ENCODE measurements at regions not wholly inside any gene's neighbourhood (a gene's known extent, or its start where the extent isn't known, plus 50 kb on each side); places are given as distances from the start of the nearest gene placed in this dataset.

DNA sequence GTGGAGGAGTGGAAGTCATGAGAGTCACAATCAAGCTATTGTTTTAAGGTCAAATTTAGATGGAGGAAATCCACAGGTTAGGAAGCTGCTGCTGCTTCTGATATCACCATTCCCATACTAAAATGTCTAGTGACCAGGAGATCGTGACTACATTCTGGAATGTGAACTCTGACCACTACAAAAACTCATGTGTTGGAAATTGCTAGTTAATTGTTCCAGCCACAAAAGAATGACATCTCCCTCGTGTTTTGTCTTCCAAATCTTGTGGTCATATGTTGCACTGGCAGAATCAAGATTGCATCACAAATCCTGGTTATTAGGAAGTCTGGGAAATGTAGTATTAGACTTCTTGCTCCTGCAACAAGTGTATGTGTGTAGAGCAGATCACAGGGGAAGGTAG, 441.9 kb downstream of the CD109 start:
- 4 to 22% methylated on average over 1 to 2 of the region's 2 CpGs for WGBS, 2 donors (ENCODE audit: low coverage in 1 of 2)
- intact Hi-C loops (cut with DNase I; ENCODE audit: low total_unique reads): no loop called here

DNA sequence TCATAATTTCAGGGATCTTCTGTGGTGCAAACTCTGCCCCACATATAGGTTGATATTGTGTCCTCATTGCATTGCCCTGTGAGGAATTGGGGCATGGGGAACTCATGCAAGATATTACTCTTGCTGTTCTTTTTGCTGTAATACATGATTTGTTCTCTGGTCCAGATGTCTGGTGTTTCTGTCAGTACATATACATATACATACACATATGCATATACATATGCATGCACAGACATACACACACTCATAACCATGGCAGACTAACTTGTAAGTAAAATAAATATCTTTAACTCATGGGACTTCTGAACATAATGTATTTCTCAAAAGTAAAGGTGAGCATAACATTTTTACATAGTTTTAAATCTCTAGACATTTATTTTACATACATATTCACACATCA, 438.3 kb downstream of the CD109 start:
- H3K9me3 ChIP-seq: peaks cover 0 to 7% of the 10 kb centered on the region in 2 donors
- in situ Hi-C loops (cut with MboI; ENCODE audit: low pct_ligation_motif_present in 1 of 4, low pct_unique_long_range_greater_than_20kb in 1 of 4, low sequenced_read_pairs in 3 of 4) (no loop called here), intact Hi-C loops (cut with DNase I; ENCODE audit: low total_unique reads) (no loop called here)
- no peaks in the 10 kb centered on the region for H3K4me1 ChIP-seq
- no peaks in the 10 kb centered on the region for H3K27me3 ChIP-seq
- H3K36me3 ChIP-seq: no peaks in the 10 kb centered on the region
- H3K27ac ChIP-seq: no peak overlapping the region
- no peak for TF ChIP-seq POLR2A (IDR thresholded peaks at IDR 0.05)
- TF ChIP-seq EP300 (IDR thresholded peaks at IDR 0.05; ENCODE audit: low read depth): no peak
- DNase-seq: no peak
- H3K4me3 ChIP-seq: no peak overlapping the region

More for the DNA sequence above, 441.9 kb downstream of the CD109 start:
- H3K9me3 ChIP-seq: peaks cover 0 to 7% of the 10 kb centered on the region in 2 donors
- no peak overlapping the region for H3K4me3 ChIP-seq
- H3K27ac ChIP-seq: no peak overlapping the region
- in situ Hi-C loops (cut with MboI; ENCODE audit: low pct_ligation_motif_present in 1 of 4, low pct_unique_long_range_greater_than_20kb in 1 of 4, low sequenced_read_pairs in 3 of 4): no loop called here
- H3K27me3 ChIP-seq: no peaks in the 10 kb centered on the region
- no peaks in the 10 kb centered on the region for H3K36me3 ChIP-seq
- TF ChIP-seq POLR2A (IDR thresholded peaks at IDR 0.05): no peak
- no peak for TF ChIP-seq POLR2AphosphoS5 (IDR thresholded peaks at IDR 0.05)
- TF ChIP-seq, protein P1, sequence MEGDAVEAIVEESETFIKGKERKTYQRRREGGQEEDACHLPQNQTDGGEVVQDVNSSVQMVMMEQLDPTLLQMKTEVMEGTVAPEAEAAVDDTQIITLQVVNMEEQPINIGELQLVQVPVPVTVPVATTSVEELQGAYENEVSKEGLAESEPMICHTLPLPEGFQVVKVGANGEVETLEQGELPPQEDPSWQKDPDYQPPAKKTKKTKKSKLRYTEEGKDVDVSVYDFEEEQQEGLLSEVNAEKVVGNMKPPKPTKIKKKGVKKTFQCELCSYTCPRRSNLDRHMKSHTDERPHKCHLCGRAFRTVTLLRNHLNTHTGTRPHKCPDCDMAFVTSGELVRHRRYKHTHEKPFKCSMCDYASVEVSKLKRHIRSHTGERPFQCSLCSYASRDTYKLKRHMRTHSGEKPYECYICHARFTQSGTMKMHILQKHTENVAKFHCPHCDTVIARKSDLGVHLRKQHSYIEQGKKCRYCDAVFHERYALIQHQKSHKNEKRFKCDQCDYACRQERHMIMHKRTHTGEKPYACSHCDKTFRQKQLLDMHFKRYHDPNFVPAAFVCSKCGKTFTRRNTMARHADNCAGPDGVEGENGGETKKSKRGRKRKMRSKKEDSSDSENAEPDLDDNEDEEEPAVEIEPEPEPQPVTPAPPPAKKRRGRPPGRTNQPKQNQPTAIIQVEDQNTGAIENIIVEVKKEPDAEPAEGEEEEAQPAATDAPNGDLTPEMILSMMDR (IDR thresholded peaks at IDR 0.05): no peak
- TF ChIP-seq EP300 (IDR thresholded peaks at IDR 0.05; ENCODE audit: low read depth): no peak
- DNase-seq: no peak
- H3K4me1 ChIP-seq: no peaks in the 10 kb centered on the region

DNA sequence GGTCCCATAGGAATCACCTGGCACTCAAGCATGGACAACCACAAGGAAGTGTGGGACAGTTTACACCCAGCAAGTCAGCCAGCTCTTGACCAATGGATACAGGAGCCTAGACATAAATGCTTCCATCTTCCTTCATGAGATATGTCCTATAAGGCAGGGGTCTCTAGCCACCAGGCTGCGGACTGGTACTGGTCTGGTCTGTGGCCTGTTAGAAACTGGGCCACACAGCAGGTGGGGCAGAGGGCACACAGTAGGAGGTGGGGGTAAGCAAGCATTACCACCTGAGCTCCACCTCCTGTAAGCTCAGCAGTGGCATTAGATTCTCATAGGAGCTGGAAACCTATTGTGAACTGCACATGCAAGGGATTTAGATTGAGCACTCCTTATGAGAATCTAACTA, 437.1 kb downstream of the CD109 start:
- intact Hi-C loops (cut with DNase I; ENCODE audit: low total_unique reads): no loop called here
- H3K4me1 ChIP-seq: no peaks in the 10 kb centered on the region
- no peak for DNase-seq
- no peak overlapping the region for H3K4me3 ChIP-seq
- WGBS, 2 donors (ENCODE audit: low coverage in 1 of 2): 92% methylated on average over 1 of the region's 1 CpG; no CpG with 5 or more reads in 1 of the 2 donors
- no peak overlapping the region for H3K27ac ChIP-seq
- no peaks in the 10 kb centered on the region for H3K36me3 ChIP-seq
- TF ChIP-seq, protein P1 (IDR thresholded peaks at IDR 0.05): no peak
- no peak for TF ChIP-seq EP300 (IDR thresholded peaks at IDR 0.05; ENCODE audit: low read depth)
- no peak for TF ChIP-seq POLR2A (IDR thresholded peaks at IDR 0.05)
- TF ChIP-seq POLR2AphosphoS5 (IDR thresholded peaks at IDR 0.05): no peak
- H3K9me3 ChIP-seq: peaks cover 0 to 7% of the 10 kb centered on the region in 2 donors
- in situ Hi-C loops (cut with MboI; ENCODE audit: low pct_ligation_motif_present in 1 of 4, low pct_unique_long_range_greater_than_20kb in 1 of 4, low sequenced_read_pairs in 3 of 4): no loop called here
- no peaks in the 10 kb centered on the region for H3K27me3 ChIP-seq

DNA sequence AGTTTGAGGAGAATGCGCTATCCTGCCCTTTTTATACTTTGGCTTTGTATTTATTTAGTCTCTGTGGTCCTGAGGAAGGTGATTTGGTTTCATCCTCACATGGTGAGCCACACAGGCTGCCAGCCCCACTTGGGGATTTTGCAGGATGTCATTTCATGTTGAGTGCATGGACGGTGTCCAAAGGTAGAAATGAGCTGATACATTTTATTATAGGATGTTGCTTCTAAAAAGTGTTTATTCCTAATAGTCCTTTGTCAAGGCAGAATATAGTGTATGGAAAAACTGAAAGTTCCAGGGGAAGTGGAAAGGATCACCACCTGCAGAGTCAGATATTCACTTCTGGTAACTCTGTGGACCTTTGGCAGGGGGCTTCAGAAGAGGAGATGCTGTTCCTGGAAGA, 434.6 kb downstream of the CD109 start:
- no peaks in the 10 kb centered on the region for H3K36me3 ChIP-seq
- H3K27me3 ChIP-seq: no peaks in the 10 kb centered on the region
- H3K4me3 ChIP-seq: no peak overlapping the region
- 96% methylated on average over 2 of the region's 2 CpGs; no CpG with 5 or more reads in 1 of the 2 donors for WGBS, 2 donors (ENCODE audit: low coverage in 1 of 2)
- DNase-seq: no peak
- no peak for TF ChIP-seq POLR2A (IDR thresholded peaks at IDR 0.05)
- TF ChIP-seq, protein P1 (IDR thresholded peaks at IDR 0.05): no peak
- no peak for TF ChIP-seq EP300 (IDR thresholded peaks at IDR 0.05; ENCODE audit: low read depth)
- TF ChIP-seq POLR2AphosphoS5 (IDR thresholded peaks at IDR 0.05): no peak
- intact Hi-C loops (cut with DNase I; ENCODE audit: low total_unique reads): no loop called here
- in situ Hi-C loops (cut with MboI; ENCODE audit: low pct_ligation_motif_present in 1 of 4, low pct_unique_long_range_greater_than_20kb in 1 of 4, low sequenced_read_pairs in 3 of 4): no loop called here
- no peak overlapping the region for H3K27ac ChIP-seq
- no peaks in the 10 kb centered on the region for H3K4me1 ChIP-seq
- peaks cover 0 to 4% of the 10 kb centered on the region in 2 donors for H3K9me3 ChIP-seq

DNA sequence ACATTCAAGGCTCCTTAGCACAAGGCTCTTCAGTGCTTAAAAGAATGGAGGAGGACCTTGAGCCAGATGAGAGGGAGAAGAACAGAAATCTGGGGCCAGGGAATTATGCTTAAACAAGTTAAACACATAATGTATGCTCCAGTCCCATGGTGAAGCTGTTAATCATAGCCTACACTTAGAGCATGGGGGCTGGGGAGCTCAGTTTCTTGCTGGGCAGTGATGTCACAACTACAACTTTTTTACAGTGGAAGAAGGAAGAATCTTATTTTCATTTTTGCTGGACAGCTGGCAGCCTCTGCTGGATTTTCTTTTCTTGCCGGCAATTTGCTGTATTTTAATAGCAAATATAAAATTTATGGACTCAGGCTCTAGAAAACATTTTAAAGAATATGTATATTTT, 432.5 kb downstream of the CD109 start:
- no peak for DNase-seq
- H3K4me3 ChIP-seq: no peak overlapping the region
- intact Hi-C loops (cut with DNase I; ENCODE audit: low total_unique reads) (no loop called here), in situ Hi-C loops (cut with MboI; ENCODE audit: low pct_ligation_motif_present in 1 of 4, low pct_unique_long_range_greater_than_20kb in 1 of 4, low sequenced_read_pairs in 3 of 4) (no loop called here)
- no peak for TF ChIP-seq EP300 (IDR thresholded peaks at IDR 0.05; ENCODE audit: low read depth)
- TF ChIP-seq POLR2AphosphoS5 (IDR thresholded peaks at IDR 0.05): no peak
- TF ChIP-seq, protein P1 (IDR thresholded peaks at IDR 0.05): no peak
- TF ChIP-seq POLR2A (IDR thresholded peaks at IDR 0.05): no peak
- H3K27me3 ChIP-seq: no peaks in the 10 kb centered on the region
- H3K4me1 ChIP-seq: no peaks in the 10 kb centered on the region
- H3K36me3 ChIP-seq: no peaks in the 10 kb centered on the region
- H3K27ac ChIP-seq: no peak overlapping the region
- H3K9me3 ChIP-seq: no peaks in the 10 kb centered on the region
- 58 to 67% methylated on average over 1 of the region's 1 CpG for WGBS, 2 donors (ENCODE audit: low coverage in 1 of 2)

Data from transverse colon (tissue), 4 donors.